Spleen (tissue), 11 donors: ENCODE measurements at regions not wholly inside any gene's neighbourhood (a gene's known extent, or its start where the extent isn't known, plus 50 kb on each side); places are given as distances from the start of the nearest gene placed in this dataset.

Source experiments
- DNase-seq: peaks from one replicate; pipeline ENCODE4 v3.0.0-alpha.2; 2020
- H3K27ac ChIP-seq, 8 donors: fragments of 200-600 bp; sonication (generic) in 7 of 8; 1 replicate in 4 of 8; 2 replicates in 4 of 8; pipeline versions ENCODE4 v1.5.0 to v1.8.0; 2016 to 2021; ENCODE audit warnings: inconsistent platforms in 4 of 8, mild to moderate bottlenecking in 4 of 8, moderate library complexity in 1 of 8
- H3K27me3 ChIP-seq, 7 donors: fragments of 200-600 bp; sonication (generic) in 6 of 7; replicated peaks in 1 of 7; 1 replicate in 4 of 7; 2 replicates in 3 of 7; pipeline versions ENCODE4 v1.5.0 to v1.8.0; 2016 to 2021; ENCODE audit warnings: inconsistent platforms in 3 of 7, mild to moderate bottlenecking in 1 of 7
- H3K36me3 ChIP-seq, 6 donors: fragments of 200-600 bp; sonication (generic) in 5 of 6; 1 replicate in 4 of 6; 2 replicates in 2 of 6; pipeline versions ENCODE4 v1.5.0 to v1.8.0; 2016 to 2021; ENCODE audit warnings: inconsistent platforms in 2 of 6
- H3K4me1 ChIP-seq, 6 donors: fragments of 200-600 bp; sonication (generic) in 5 of 6; 1 replicate in 3 of 6; 2 replicates in 3 of 6; pipeline versions ENCODE4 v1.5.0 to v1.8.0; 2016 to 2021; ENCODE audit warnings: inconsistent platforms in 3 of 6
- H3K4me3 ChIP-seq, 8 donors: fragments of 200-600 bp; sonication (generic) in 7 of 8; 1 replicate in 4 of 8; 2 replicates in 4 of 8; pipeline versions ENCODE4 v1.5.0 to v1.8.0; 2016 to 2021; ENCODE audit warnings: inconsistent platforms in 4 of 8, mild to moderate bottlenecking in 4 of 8, moderate library complexity in 2 of 8
- H3K9me3 ChIP-seq, 8 donors: fragments of 200-600 bp; sonication (generic) in 7 of 8; 1 replicate in 4 of 8; 2 replicates in 4 of 8; pipeline versions ENCODE4 v1.5.0 to v1.8.0; 2016 to 2021; ENCODE audit warnings: inconsistent platforms in 4 of 8
- POLR2A ChIP-seq, 3 donors: fragments of 450-650 bp; IDR thresholded peaks; one replicate each; pipeline ENCODE4 v1.5.1; 2017; ENCODE audit warnings: antibody characterized with exemption in 3 of 3, mild to moderate bottlenecking in 1 of 3
- POLR2AphosphoS5 ChIP-seq, 3 donors: sonication (generic); formaldehyde crosslinking; IDR thresholded peaks; one replicate each; pipeline ENCODE4 v1.5.1; 2017; ENCODE audit warnings: antibody characterized with exemption in 3 of 3
- WGBS, 5 donors: extraction: QIAGEN DNeasy Blood & Tissue Kit in 3 of 5; methylation state at CpG; one replicate each; pipeline versions ENCODE4 v1.1.5 to v1.1.7; 2013 to 2018; 5-methylcytosine and 5-hydroxymethylcytosine counted together
- intact Hi-C: fragments of 100-400 bp; cut with DNase I; formaldehyde crosslinking; loops from one replicate; pipeline ENCODE4 v1.15.0; 2023; ENCODE audit warnings: low total_unique reads
- TF ChIP-seq, protein P1 (sequence below), 11 experiments: fragments of 200-600 bp in 7 of 11; fragments of 450-650 bp in 4 of 11; sonication (generic) in 4 of 11; IDR thresholded peaks in 8 of 11; conservative IDR thresholded peaks in 3 of 11; 1 replicate in 7 of 11; 2 replicates in 4 of 11; pipeline versions ENCODE4 v1.4.0 to v1.8.0; 2016 to 2021; ENCODE audit warnings: antibody characterized with exemption in 11 of 11, inconsistent platforms in 4 of 11, mild to moderate bottlenecking in 1 of 11
- donor health status: healthy with polysubstance abuse.
- donor health status: DM: no; HTN: no; CAD: no; lungs with moderate emphysema.
- donor health status: DM: no; HTN: no; CAD: no.
- donor health status: Bipolar disorder and iron deficiency.
- donor health status: healthy.
- donor health status: DM: no; HTN: no; CAD: no.
- donor health status: DM: yes; HTN: yes; CAD: no.

DNA sequence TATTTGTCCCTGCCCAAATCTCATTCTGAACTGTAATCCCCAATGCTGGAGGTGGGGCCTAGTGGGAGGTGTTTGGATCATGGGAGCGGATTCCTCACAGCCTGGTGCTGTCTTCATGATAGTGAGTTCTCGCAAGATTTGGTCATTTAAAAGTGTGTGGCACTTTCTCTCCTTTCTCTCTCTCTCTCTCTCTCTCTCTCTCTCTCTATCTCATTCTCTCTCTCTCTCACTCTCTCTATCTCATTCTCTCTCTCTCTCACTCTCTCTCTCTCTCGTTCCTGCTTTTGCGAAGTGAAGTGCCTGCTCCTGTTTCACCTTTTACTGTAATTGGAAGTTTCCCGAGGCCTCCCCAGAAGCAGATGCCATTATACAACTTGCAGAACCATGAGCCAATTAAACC, 207.3 kb upstream of the NR4A3 start:
- no peak for DNase-seq
- intact Hi-C loops = no loop called here
- no peak overlapping the region for H3K4me3 ChIP-seq
- no peaks in the 10 kb centered on the region for H3K36me3 ChIP-seq
- TF ChIP-seq, protein P1, sequence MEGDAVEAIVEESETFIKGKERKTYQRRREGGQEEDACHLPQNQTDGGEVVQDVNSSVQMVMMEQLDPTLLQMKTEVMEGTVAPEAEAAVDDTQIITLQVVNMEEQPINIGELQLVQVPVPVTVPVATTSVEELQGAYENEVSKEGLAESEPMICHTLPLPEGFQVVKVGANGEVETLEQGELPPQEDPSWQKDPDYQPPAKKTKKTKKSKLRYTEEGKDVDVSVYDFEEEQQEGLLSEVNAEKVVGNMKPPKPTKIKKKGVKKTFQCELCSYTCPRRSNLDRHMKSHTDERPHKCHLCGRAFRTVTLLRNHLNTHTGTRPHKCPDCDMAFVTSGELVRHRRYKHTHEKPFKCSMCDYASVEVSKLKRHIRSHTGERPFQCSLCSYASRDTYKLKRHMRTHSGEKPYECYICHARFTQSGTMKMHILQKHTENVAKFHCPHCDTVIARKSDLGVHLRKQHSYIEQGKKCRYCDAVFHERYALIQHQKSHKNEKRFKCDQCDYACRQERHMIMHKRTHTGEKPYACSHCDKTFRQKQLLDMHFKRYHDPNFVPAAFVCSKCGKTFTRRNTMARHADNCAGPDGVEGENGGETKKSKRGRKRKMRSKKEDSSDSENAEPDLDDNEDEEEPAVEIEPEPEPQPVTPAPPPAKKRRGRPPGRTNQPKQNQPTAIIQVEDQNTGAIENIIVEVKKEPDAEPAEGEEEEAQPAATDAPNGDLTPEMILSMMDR (IDR thresholded peaks at IDR 0.05 in 8 of 11, conservative IDR thresholded peaks at IDR 0.05 in 3 of 11) = no peak
- TF ChIP-seq POLR2A (IDR thresholded peaks at IDR 0.05) = no peak
- no peak for TF ChIP-seq POLR2AphosphoS5 (IDR thresholded peaks at IDR 0.05)
- no peaks in the 10 kb centered on the region for H3K9me3 ChIP-seq
- H3K27me3 ChIP-seq = no peaks in the 10 kb centered on the region
- H3K4me1 ChIP-seq = no peaks in the 10 kb centered on the region
- H3K27ac ChIP-seq = no peak overlapping the region
- 87 to 96% (median 93%) methylated on average over 5 of the region's 5 CpGs for WGBS, 5 donors

DNA sequence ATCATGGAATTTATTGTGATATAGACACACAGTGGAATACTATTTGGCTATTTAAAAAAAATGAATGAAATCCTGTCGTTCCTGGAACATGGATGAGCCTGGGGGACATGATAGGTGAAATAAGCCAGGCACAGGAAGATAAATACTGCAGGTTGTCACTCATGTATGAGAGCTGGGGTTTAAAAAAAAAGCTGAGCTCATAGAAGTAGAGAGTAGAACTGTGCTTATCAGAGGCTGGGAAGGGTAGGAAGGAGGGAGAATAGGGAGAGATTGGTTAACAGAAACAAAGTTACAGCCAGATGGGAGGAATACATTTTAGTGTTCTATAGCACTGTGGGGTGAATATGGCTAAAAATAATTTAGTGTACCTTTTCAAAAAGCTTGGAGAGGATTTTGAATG, 200.6 kb upstream of the NR4A3 start:
- WGBS, 5 donors = 64 to 83% (median 77%) methylated on average over 1 of the region's 1 CpG

DNA sequence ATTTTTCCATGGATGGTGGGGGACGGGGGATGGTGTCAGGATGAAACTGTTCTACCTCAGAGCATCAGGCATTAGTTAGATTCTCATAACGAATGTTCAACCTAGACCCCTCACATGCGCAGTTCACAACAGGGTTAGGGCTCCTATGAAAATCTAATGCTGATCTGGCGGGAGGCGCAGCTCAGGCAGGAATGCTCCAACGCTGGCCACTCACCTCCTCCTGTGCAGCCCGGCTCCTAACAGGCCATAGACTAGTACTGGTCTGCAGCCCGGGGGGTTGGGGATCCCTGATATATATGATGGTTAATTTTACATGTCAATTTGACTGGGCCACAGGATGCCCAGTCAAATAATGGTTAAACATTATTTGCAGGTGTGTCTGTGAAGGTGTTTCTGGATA, 199.0 kb upstream of the NR4A3 start:
- H3K4me3 ChIP-seq = no peak overlapping the region
- H3K36me3 ChIP-seq = no peaks in the 10 kb centered on the region
- H3K27me3 ChIP-seq = no peaks in the 10 kb centered on the region
- no peak overlapping the region for H3K27ac ChIP-seq
- no peak for DNase-seq
- H3K4me1 ChIP-seq = no peaks in the 10 kb centered on the region
- intact Hi-C loops = no loop called here
- H3K9me3 ChIP-seq = no peaks in the 10 kb centered on the region
- TF ChIP-seq, protein P1 (IDR thresholded peaks at IDR 0.05 in 8 of 11, conservative IDR thresholded peaks at IDR 0.05 in 3 of 11) = no peak
- no peak for TF ChIP-seq POLR2AphosphoS5 (IDR thresholded peaks at IDR 0.05)
- TF ChIP-seq POLR2A (IDR thresholded peaks at IDR 0.05) = no peak
- WGBS, 5 donors = 78 to 93% (median 89%) methylated on average over 8 of the region's 8 CpGs

More for the DNA sequence above, 200.6 kb upstream of the NR4A3 start:
- TF ChIP-seq POLR2A (IDR thresholded peaks at IDR 0.05) = no peak
- TF ChIP-seq, protein P1 (IDR thresholded peaks at IDR 0.05 in 8 of 11, conservative IDR thresholded peaks at IDR 0.05 in 3 of 11) = no peak
- no peak for TF ChIP-seq POLR2AphosphoS5 (IDR thresholded peaks at IDR 0.05)
- Histone ChIP-seq H3K27me3 (no peaks in the 10 kb centered on the region), H3K27ac (no peak overlapping the region), H3K9me3 (no peaks in the 10 kb centered on the region), H3K36me3 (no peaks in the 10 kb centered on the region), H3K4me3 (no peak overlapping the region), H3K4me1 (no peaks in the 10 kb centered on the region)
- intact Hi-C loops = no loop called here
- DNase-seq = no peak

DNA sequence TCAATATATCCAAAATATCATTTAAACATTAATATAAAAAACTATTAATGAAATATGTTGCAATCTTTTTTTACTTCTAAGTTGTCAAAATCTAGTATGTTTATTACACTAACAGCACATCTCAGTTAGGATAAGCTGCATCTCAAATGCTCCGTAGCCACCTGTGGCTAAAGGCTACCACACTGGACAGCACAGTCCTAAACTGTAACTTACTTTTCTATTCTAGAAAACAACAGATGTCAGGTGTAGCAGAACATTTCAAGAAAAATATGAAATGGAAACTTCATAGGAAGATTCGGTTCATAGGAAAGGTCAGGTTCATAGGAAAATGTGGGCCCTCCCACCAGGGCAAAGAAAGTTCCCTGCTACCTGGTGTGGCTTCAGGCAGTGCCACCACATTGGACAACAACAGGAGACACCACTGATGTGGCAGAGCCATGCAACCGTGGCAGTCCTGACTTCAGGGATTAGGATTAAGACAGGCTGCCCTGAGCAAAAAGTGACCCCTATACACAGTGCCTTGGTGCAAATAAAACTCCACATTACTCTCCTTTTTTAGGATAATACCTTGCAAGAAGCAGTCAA, 197.8 kb upstream of the NR4A3 start:
- DNase-seq = no peak
- Histone ChIP-seq H3K27ac (no peak overlapping the region), H3K27me3 (no peaks in the 10 kb centered on the region), H3K4me1 (peaks cover 0 to 6% (median 2%) of the 10 kb centered on the region in 6 donors), H3K4me3 (no peak overlapping the region), H3K36me3 (no peaks in the 10 kb centered on the region), H3K9me3 (no peaks in the 10 kb centered on the region)
- intact Hi-C loops = no loop called here
- TF ChIP-seq, protein P1 (IDR thresholded peaks at IDR 0.05 in 8 of 11, conservative IDR thresholded peaks at IDR 0.05 in 3 of 11) = no peak
- TF ChIP-seq POLR2A (IDR thresholded peaks at IDR 0.05) = no peak
- no peak for TF ChIP-seq POLR2AphosphoS5 (IDR thresholded peaks at IDR 0.05)
- WGBS, 5 donors = 78 to 89% (median 82%) methylated on average over 3 of the region's 3 CpGs
